ENCODE measurements at regions not wholly inside any gene's neighbourhood (a gene's known extent, or its start where the extent isn't known, plus 50 kb on each side); places are given as distances from the start of the nearest gene placed in this dataset.

- Histone ChIP-seq H3K79me2 (ENCODE audit: low read depth) (no peaks in the 10 kb centered on the region), H3K9me2 (ENCODE audit: insufficient read depth) (no peaks in the 10 kb centered on the region), H3K4me2 (no peak overlapping the region), H3K27me3 (ENCODE audit: insufficient read depth, low read depth) (no peaks in the 10 kb centered on the region), H3K27ac (no peak overlapping the region), H3K36me3 (ENCODE audit: low read depth) (no peaks in the 10 kb centered on the region), H3K4me3 (no peak overlapping the region), H3K9me3 (ENCODE audit: insufficient read depth, low read depth) (no peaks in the 10 kb centered on the region), H2AFZ (no peak overlapping the region), H3F3A (ENCODE audit: insufficient read depth, low read depth) (peaks cover under 1% of the 10 kb centered on the region; the same call in 1 of the 2 replicates), H3K4me1 (replicated peaks; ENCODE audit: insufficient read depth) (peaks cover 2% of the 10 kb centered on the region; the same call in 1 of the 2 replicates), H4K20me1 (ENCODE audit: insufficient read depth) (no peaks in the 10 kb centered on the region)
- ChIA-PET CTCF (no interaction called here), POLR2A (ENCODE audit: unreplicated experiment) (no interaction called here)
- intact Hi-C loops (cut with micrococcal nuclease; ENCODE audit: unreplicated experiment) = no loop called here
- no TSS peak for BruUV-seq (replicated peaks)
- DNase-seq = no peak
- no peak for TF ChIP-seq EZH2 (IDR thresholded peaks at IDR 0.05; ENCODE audit: low read depth)
- no peak for TF ChIP-seq CTCF (conservative IDR thresholded peaks at IDR 0.05)
Observed at GRCh38 chr2:11009891-11010290, 98.2 kb downstream of the KCNF1 start.

- ChIA-PET CTCF (no interaction called here), POLR2A (ENCODE audit: unreplicated experiment) (no interaction called here)
Observed at GRCh38 chr2:11011359-11011758, 99.6 kb downstream of the KCNF1 start.

GRCh38 chr2:11012131-11012693 is 100.5 kb downstream of the KCNF1 start:
- intact Hi-C loops (cut with micrococcal nuclease; ENCODE audit: unreplicated experiment) = no loop called here
- no TSS peak for BruUV-seq (replicated peaks)
- Histone ChIP-seq H3K4me1 (replicated peaks; ENCODE audit: insufficient read depth) (no peaks in the 10 kb centered on the region), H3K4me2 (no peak overlapping the region), H3K36me3 (ENCODE audit: low read depth) (no peaks in the 10 kb centered on the region), H4K20me1 (ENCODE audit: insufficient read depth) (no peaks in the 10 kb centered on the region), H3K79me2 (ENCODE audit: low read depth) (no peaks in the 10 kb centered on the region), H3F3A (ENCODE audit: insufficient read depth, low read depth) (no peaks in the 10 kb centered on the region), H3K27me3 (ENCODE audit: insufficient read depth, low read depth) (no peaks in the 10 kb centered on the region), H3K4me3 (no peak overlapping the region), H3K9me3 (ENCODE audit: insufficient read depth, low read depth) (no peaks in the 10 kb centered on the region), H2AFZ (no peak overlapping the region), H3K27ac (no peak overlapping the region), H3K9me2 (ENCODE audit: insufficient read depth) (no peaks in the 10 kb centered on the region)
- ChIA-PET POLR2A (ENCODE audit: unreplicated experiment) (interaction anchor here (0.5 kb wide), 1 partner anchor 11 kb away, joined by 14 read pairs; no protein-coding TSS in a partner anchor), CTCF (no interaction called here)
- TF ChIP-seq CTCF (conservative IDR thresholded peaks at IDR 0.05) (no peak), EZH2 (IDR thresholded peaks at IDR 0.05; ENCODE audit: low read depth) (no peak)
- no peak for DNase-seq

More at GRCh38 chr2:11011359-11011758, 99.6 kb downstream of the KCNF1 start:
- Histone ChIP-seq H2AFZ (no peak overlapping the region), H3K9me3 (ENCODE audit: insufficient read depth, low read depth) (no peaks in the 10 kb centered on the region), H3K4me2 (no peak overlapping the region), H3K79me2 (ENCODE audit: low read depth) (no peaks in the 10 kb centered on the region), H3K27ac (no peak overlapping the region), H3K9me2 (ENCODE audit: insufficient read depth) (no peaks in the 10 kb centered on the region), H4K20me1 (ENCODE audit: insufficient read depth) (no peaks in the 10 kb centered on the region), H3K4me1 (replicated peaks; ENCODE audit: insufficient read depth) (no peaks in the 10 kb centered on the region), H3K36me3 (ENCODE audit: low read depth) (no peaks in the 10 kb centered on the region), H3K4me3 (no peak overlapping the region), H3K27me3 (ENCODE audit: insufficient read depth, low read depth) (no peaks in the 10 kb centered on the region), H3F3A (ENCODE audit: insufficient read depth, low read depth) (no peaks in the 10 kb centered on the region)
- no peak for DNase-seq
- intact Hi-C loops (cut with micrococcal nuclease; ENCODE audit: unreplicated experiment) = no loop called here
- BruUV-seq (replicated peaks) = no TSS peak
- TF ChIP-seq CTCF (conservative IDR thresholded peaks at IDR 0.05) (no peak), EZH2 (IDR thresholded peaks at IDR 0.05; ENCODE audit: low read depth) (no peak)
